Psoas muscle (tissue), 7 donors: ENCODE measurements at regions not wholly inside any gene's neighbourhood (a gene's known extent, or its start where the extent isn't known, plus 50 kb on each side); places are given as distances from the start of the nearest gene placed in this dataset.

Experiments used
- ATAC-seq, 4 donors: fragments of 200-7000 bp; cut with Tn5 transposase; one replicate each; pipeline ENCODE4 v1.9.1; 2020; ENCODE audit warnings: moderate library complexity in 3 of 4, mild to moderate bottlenecking in 2 of 4
- DNase-seq, 2 donors: peaks; one replicate each; pipeline ENCODE4 v3.0.0-alpha.2; 2020
- H3K27ac ChIP-seq: fragments of 200-600 bp; one replicate; pipeline ENCODE4 v1.8.0; 2022
- H3K27me3 ChIP-seq, 3 donors: fragments of 200-600 bp in 1 of 3; one replicate each; pipeline versions ENCODE4 v1.6.1 to v1.8.0; 2013 to 2022; ENCODE audit warnings: low read length in 2 of 3, mild to moderate bottlenecking in 2 of 3, moderate library complexity in 1 of 3; ENCODE audit not compliant: insufficient read depth in 3 of 3
- H3K36me3 ChIP-seq, 2 donors: fragments of 200-600 bp in 1 of 2; one replicate each; pipeline versions ENCODE4 v1.6.1 to v1.8.0; 2013 to 2022; ENCODE audit warnings: low read depth in 1 of 2, mild to moderate bottlenecking in 1 of 2, moderate library complexity in 1 of 2; ENCODE audit not compliant: insufficient read depth in 1 of 2
- H3K4me1 ChIP-seq: fragments of 200-600 bp; one replicate; pipeline ENCODE4 v1.8.0; 2022
- H3K4me3 ChIP-seq: fragments of 200-600 bp; one replicate; pipeline ENCODE4 v1.8.0; 2022; ENCODE audit warnings: mild to moderate bottlenecking
- H3K9me3 ChIP-seq: fragments of 200-600 bp; one replicate; pipeline ENCODE4 v1.8.0; 2022
- WGBS, 3 donors: extraction: QIAGEN DNeasy Blood & Tissue Kit; methylation state at CpG; one replicate each; pipeline versions ENCODE4 v1.1.6 to v1.1.7; 2013; 5-methylcytosine and 5-hydroxymethylcytosine counted together
- intact Hi-C, 2 donors: fragments of 100-400 bp; cut with DNase I; formaldehyde crosslinking; loops; one replicate each; pipeline versions ENCODE4 v1.11.0 to v1.14.2; 2022
- TF ChIP-seq, protein P1 (sequence below): fragments of 200-600 bp; IDR thresholded peaks from one replicate; pipeline ENCODE4 v1.8.0; 2022; ENCODE audit warnings: antibody characterized with exemption
- donor health status: healthy with polysubstance abuse.
- donor health status: DM: no; HTN: no; CAD: no; lungs with moderate emphysema.
- donor health status: Bipolar disorder and iron deficiency.
- donor health status: healthy.
- donor health status: DM: yes; HTN: yes; CAD: no.
- donor health status: DM: no; HTN: no; CAD: no.
- donor health status: DM: yes; HTN: yes; CAD: no.

DNA sequence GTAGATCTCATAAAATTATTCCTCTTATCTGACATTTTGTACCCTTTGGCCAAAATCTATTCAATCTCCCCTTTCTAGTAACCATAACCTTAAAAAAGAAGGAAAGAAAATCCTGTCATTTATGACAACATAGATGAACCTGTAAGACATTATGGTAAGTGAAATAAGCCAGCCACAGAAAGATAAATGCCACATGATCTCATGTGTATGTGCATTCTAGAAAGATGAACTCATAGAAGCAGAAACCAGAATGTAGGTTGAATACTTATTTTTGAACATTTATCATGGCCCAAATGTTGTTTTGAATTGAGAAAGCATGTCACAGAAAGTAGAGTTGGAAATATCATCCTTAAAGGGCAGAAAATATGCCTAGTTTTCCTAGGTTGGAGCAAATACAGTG lies 1053.6 kb downstream of the SLC6A15 start:
- Histone ChIP-seq H3K27me3 (no peaks in the 10 kb centered on the region), H3K4me3 (no peak overlapping the region), H3K36me3 (no peaks in the 10 kb centered on the region), H3K27ac (no peak overlapping the region), H3K9me3 (peaks cover 6% of the 10 kb centered on the region), H3K4me1 (no peaks in the 10 kb centered on the region)
- ATAC-seq (no peak), DNase-seq (no peak)
- TF ChIP-seq, protein P1, sequence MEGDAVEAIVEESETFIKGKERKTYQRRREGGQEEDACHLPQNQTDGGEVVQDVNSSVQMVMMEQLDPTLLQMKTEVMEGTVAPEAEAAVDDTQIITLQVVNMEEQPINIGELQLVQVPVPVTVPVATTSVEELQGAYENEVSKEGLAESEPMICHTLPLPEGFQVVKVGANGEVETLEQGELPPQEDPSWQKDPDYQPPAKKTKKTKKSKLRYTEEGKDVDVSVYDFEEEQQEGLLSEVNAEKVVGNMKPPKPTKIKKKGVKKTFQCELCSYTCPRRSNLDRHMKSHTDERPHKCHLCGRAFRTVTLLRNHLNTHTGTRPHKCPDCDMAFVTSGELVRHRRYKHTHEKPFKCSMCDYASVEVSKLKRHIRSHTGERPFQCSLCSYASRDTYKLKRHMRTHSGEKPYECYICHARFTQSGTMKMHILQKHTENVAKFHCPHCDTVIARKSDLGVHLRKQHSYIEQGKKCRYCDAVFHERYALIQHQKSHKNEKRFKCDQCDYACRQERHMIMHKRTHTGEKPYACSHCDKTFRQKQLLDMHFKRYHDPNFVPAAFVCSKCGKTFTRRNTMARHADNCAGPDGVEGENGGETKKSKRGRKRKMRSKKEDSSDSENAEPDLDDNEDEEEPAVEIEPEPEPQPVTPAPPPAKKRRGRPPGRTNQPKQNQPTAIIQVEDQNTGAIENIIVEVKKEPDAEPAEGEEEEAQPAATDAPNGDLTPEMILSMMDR = no peak
- intact Hi-C loops = no loop called here

DNA sequence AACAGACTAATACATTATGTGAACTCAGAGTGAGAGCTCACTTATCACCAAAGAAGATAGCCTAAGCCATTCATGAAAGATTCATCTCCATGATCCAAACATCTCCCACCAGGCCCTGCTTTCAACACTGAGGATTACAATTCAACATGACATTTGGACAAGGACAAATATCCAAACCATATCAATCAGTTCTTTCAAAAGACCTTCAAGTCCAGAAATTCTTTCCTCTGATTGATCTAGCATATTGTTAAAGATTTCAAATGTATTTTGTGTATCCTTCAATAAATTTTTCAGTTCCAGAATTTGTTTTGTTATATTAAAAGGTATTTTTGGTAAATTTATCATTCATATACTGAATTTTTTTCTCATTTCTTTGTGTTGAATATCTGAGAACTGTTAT lies 1055.8 kb downstream of the SLC6A15 start:
- ATAC-seq (no peak), DNase-seq (no peak)
- H3K9me3 ChIP-seq = peaks cover 6% of the 10 kb centered on the region
- no peak overlapping the region for H3K4me3 ChIP-seq
- H3K27me3 ChIP-seq = no peaks in the 10 kb centered on the region
- TF ChIP-seq, protein P1 = no peak
- no peaks in the 10 kb centered on the region for H3K4me1 ChIP-seq
- H3K27ac ChIP-seq = no peak overlapping the region
- no peaks in the 10 kb centered on the region for H3K36me3 ChIP-seq
- intact Hi-C loops = no loop called here

DNA sequence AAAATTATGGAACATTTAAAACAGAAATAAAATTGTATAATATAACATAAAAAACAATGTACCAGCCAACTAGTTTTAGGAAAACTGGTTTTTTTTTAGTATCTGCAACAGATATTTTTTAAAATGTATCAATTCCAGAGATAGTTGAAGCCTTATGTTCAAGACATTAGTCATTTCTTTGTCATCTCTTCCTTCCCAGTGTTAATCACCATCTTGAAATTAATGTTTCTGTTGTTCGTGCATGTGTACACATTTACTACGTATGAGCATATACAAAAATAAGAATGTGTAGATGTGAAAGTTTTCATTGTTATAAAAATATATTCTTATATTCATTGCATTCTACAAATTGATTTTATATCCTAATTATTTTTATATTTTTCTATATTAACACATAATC lies 1062.1 kb downstream of the SLC6A15 start:
- DNase-seq (no peak), ATAC-seq (no peak)
- 43 to 67% (median 64%) methylated on average over 2 of the region's 2 CpGs for WGBS, 3 donors

DNA sequence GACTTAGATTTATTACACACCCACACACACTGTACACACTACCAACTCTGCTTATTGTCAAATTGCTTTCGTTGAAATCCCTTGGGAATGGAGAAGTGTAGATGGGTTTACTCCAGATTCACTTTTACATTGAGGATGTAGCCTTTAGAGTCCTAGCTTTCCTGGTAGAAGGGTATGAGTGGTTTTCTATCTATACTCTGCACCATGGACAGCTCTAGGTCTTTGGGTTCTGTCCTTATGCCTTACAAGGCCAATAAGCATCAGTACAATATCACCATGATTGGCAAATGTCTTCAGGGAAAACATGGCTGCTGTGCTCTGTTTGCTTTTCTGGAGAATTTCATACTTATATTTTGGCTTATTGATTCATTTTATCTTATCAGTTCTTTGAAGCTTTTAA lies 1063.9 kb downstream of the SLC6A15 start:
- ATAC-seq (no peak), DNase-seq (no peak)
- intact Hi-C loops = no loop called here
- Histone ChIP-seq H3K36me3 (no peaks in the 10 kb centered on the region), H3K4me1 (no peaks in the 10 kb centered on the region), H3K27me3 (no peaks in the 10 kb centered on the region), H3K27ac (no peak overlapping the region), H3K9me3 (no peaks in the 10 kb centered on the region), H3K4me3 (no peak overlapping the region)
- TF ChIP-seq, protein P1 = no peak
- 65 to 80% (median 75%) methylated on average over 1 of the region's 1 CpG for WGBS, 3 donors

More for the DNA sequence above, 1062.1 kb downstream of the SLC6A15 start:
- H3K9me3 ChIP-seq = no peaks in the 10 kb centered on the region
- H3K4me1 ChIP-seq = no peaks in the 10 kb centered on the region
- H3K27ac ChIP-seq = no peak overlapping the region
- no peak overlapping the region for H3K4me3 ChIP-seq
- intact Hi-C loops = no loop called here
- TF ChIP-seq, protein P1 = no peak
- H3K27me3 ChIP-seq = no peaks in the 10 kb centered on the region
- H3K36me3 ChIP-seq = no peaks in the 10 kb centered on the region

DNA sequence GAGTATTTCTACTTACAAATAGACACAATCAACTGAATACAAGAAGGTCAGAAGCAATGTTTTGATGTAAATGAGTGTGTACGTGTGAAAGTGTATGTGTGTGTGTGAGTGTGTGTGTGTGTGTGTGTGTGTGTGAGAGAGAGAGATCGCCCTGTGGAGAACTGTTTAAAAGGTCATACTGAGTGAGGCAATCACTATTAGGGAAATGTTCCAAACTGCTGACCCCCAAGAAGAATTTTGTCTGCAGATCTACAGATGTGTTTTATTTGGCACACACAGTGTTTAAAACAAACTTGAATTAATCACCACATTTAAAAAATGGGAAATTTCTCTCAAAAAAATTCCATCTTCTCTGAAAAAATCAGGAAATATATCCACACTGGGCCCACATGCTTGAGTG lies 1069.1 kb downstream of the SLC6A15 start:
- DNase-seq (no peak), ATAC-seq (no peak)
- intact Hi-C loops = no loop called here
- Histone ChIP-seq H3K4me1 (no peaks in the 10 kb centered on the region), H3K9me3 (no peaks in the 10 kb centered on the region), H3K36me3 (no peaks in the 10 kb centered on the region), H3K27ac (no peak overlapping the region), H3K4me3 (no peak overlapping the region), H3K27me3 (no peaks in the 10 kb centered on the region)
- WGBS, 3 donors = 47 to 59% (median 51%) methylated on average over 2 of the region's 2 CpGs
- TF ChIP-seq, protein P1 = no peak
